GM12878 (cell line): ENCODE measurements at regions not wholly inside any gene's neighbourhood (a gene's known extent, or its start where the extent isn't known, plus 50 kb on each side); places are given as distances from the start of the nearest gene placed in this dataset.

Experiments
- POLR2A ChIP-seq: IDR thresholded peaks from 2 replicates; pipeline ENCODE4 v1.6.1; 2011; ENCODE audit warnings: low read depth, mild to moderate bottlenecking, low read length
- POLR2AphosphoS5 ChIP-seq: IDR thresholded peaks from 2 replicates; pipeline ENCODE4 v1.6.1; 2011; ENCODE audit warnings: mild to moderate bottlenecking, low read length, inconsistent platforms
- TCF7 ChIP-seq: IDR thresholded peaks from 2 replicates; pipeline ENCODE4 v1.6.1; 2014; ENCODE audit warnings: antibody characterized with exemption, borderline replicate concordance

- TF ChIP-seq TCF7 = no peak
- no peak for TF ChIP-seq POLR2A
- no peak for TF ChIP-seq POLR2AphosphoS5
Observed at GRCh38 chr2:139360654-139361053, 580.5 kb upstream of the NXPH2 start.
